ENCODE measurements at regions not wholly inside any gene's neighbourhood (a gene's known extent, or its start where the extent isn't known, plus 50 kb on each side); places are given as distances from the start of the nearest gene placed in this dataset.

- Histone ChIP-seq H3K9me3 (ENCODE audit: control insufficient read depth in 1 of 2, insufficient read depth in 1 of 2, low read length in 2 of 2) (peaks cover 0 to 20% of the 10 kb centered on the region in 2 experiments), H3K27me3 (ENCODE audit: control insufficient read depth in 1 of 2, insufficient read depth in 2 of 2, low read length in 2 of 2) (no peaks in the 10 kb centered on the region), H3K4me3 (ENCODE audit: low read length) (no peak overlapping the region), H3K27ac (ENCODE audit: low read depth in 1 of 2, low read length in 2 of 2) (no peak overlapping the region), H3K4me1 (ENCODE audit: insufficient read depth, low read length) (no peaks in the 10 kb centered on the region), H3K36me3 (ENCODE audit: insufficient read depth, low read length) (no peaks in the 10 kb centered on the region)
- ATAC-seq (ENCODE audit: poor library complexity) (no peak), DNase-seq (no peak)
- intact Hi-C loops (cut with DNase I, micrococcal nuclease), result no loop called here
- H3K27ac Mint-ChIP-seq, result no peak overlapping the region
- H3K9me3 Mint-ChIP-seq, result no peaks in the 10 kb centered on the region
- H3K4me1 Mint-ChIP-seq (ENCODE audit: low read depth), result no peaks in the 10 kb centered on the region
- H3K36me3 Mint-ChIP-seq (ENCODE audit: low read depth), result no peaks in the 10 kb centered on the region
- no peak overlapping the region for H3K4me3 Mint-ChIP-seq
- no peaks in the 10 kb centered on the region for H3K27me3 Mint-ChIP-seq
- no peak for TF ChIP-seq CTCF (IDR thresholded peaks at IDR 0.05)
- ChIA-PET CTCF (no interaction called here), POLR2A (no interaction called here)
Measured at GRCh38 chr2:128818704-128819491, 500.2 kb upstream of the HS6ST1 start.

GRCh38 chr2:128820452-128820851 lies 501.8 kb upstream of the HS6ST1 start:
- Mint-ChIP-seq H3K27me3 (no peaks in the 10 kb centered on the region), H3K4me3 (no peak overlapping the region), H3K27ac (no peak overlapping the region), H3K36me3 (ENCODE audit: low read depth) (no peaks in the 10 kb centered on the region), H3K9me3 (no peaks in the 10 kb centered on the region), H3K4me1 (ENCODE audit: low read depth) (no peaks in the 10 kb centered on the region)
- intact Hi-C loops (cut with DNase I, micrococcal nuclease), result no loop called here
- H3K4me3 ChIP-seq (ENCODE audit: low read length), result no peak overlapping the region
- DNase-seq (no peak), ATAC-seq (ENCODE audit: poor library complexity) (no peak)
- peaks cover 0 to 24% of the 10 kb centered on the region in 2 experiments for H3K9me3 ChIP-seq (ENCODE audit: control insufficient read depth in 1 of 2, insufficient read depth in 1 of 2, low read length in 2 of 2)
- TF ChIP-seq CTCF (IDR thresholded peaks at IDR 0.05), result no peak
- no peaks in the 10 kb centered on the region for H3K27me3 ChIP-seq (ENCODE audit: control insufficient read depth in 1 of 2, insufficient read depth in 2 of 2, low read length in 2 of 2)
- POLR2A ChIA-PET, result no interaction called here
- CTCF ChIA-PET, result no interaction called here
- no peaks in the 10 kb centered on the region for H3K36me3 ChIP-seq (ENCODE audit: insufficient read depth, low read length)
- no peaks in the 10 kb centered on the region for H3K4me1 ChIP-seq (ENCODE audit: insufficient read depth, low read length)
- no peak overlapping the region for H3K27ac ChIP-seq (ENCODE audit: low read depth in 1 of 2, low read length in 2 of 2)

- H3K4me1 Mint-ChIP-seq (ENCODE audit: low read depth), result no peaks in the 10 kb centered on the region
- no peaks in the 10 kb centered on the region for H3K36me3 Mint-ChIP-seq (ENCODE audit: low read depth)
- Histone ChIP-seq H3K36me3 (ENCODE audit: insufficient read depth, low read length) (no peaks in the 10 kb centered on the region), H3K9me3 (ENCODE audit: control insufficient read depth in 1 of 2, insufficient read depth in 1 of 2, low read length in 2 of 2) (peaks cover 0 to 24% of the 10 kb centered on the region in 2 experiments), H3K27me3 (ENCODE audit: control insufficient read depth in 1 of 2, insufficient read depth in 2 of 2, low read length in 2 of 2) (no peaks in the 10 kb centered on the region), H3K4me3 (ENCODE audit: low read length) (no peak overlapping the region), H3K4me1 (ENCODE audit: insufficient read depth, low read length) (no peaks in the 10 kb centered on the region), H3K27ac (ENCODE audit: low read depth in 1 of 2, low read length in 2 of 2) (no peak overlapping the region)
- H3K9me3 Mint-ChIP-seq, result no peaks in the 10 kb centered on the region
- DNase-seq (no peak), ATAC-seq (ENCODE audit: poor library complexity) (no peak)
- intact Hi-C loops (cut with DNase I, micrococcal nuclease), result no loop called here
- ChIA-PET CTCF (no interaction called here), POLR2A (no interaction called here)
- no peak for TF ChIP-seq CTCF (IDR thresholded peaks at IDR 0.05)
- no peak overlapping the region for H3K4me3 Mint-ChIP-seq
- H3K27ac Mint-ChIP-seq, result no peak overlapping the region
- no peaks in the 10 kb centered on the region for H3K27me3 Mint-ChIP-seq
Measured at GRCh38 chr2:128821010-128821409, 502.3 kb upstream of the HS6ST1 start.

Measured in CD4-positive, alpha-beta T cell (primary cell).